ENCODE measurements at regions not wholly inside any gene's neighbourhood (a gene's known extent, or its start where the extent isn't known, plus 50 kb on each side); places are given as distances from the start of the nearest gene placed in this dataset.

DNA sequence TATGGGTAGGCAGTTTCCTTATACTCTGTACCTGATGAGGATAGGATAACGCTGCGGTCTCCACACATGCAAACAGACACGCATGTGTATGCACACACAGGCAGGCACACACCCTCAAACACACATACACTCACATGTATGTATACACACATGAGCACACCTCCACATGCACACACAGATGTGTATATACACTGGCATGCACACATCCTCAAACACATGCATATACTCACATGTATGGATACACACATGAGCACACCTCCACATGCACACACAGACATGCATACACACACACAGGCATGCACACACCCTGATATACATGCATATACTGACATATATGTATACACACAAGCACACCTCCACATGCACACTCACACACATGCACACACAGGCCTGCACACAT, 267.8 kb upstream of the HDAC4 start:
- DNase-seq (ENCODE audit: low spot score), result no peak
- Mint-ChIP-seq H3K4me3 (ENCODE audit: unreplicated experiment) (no peak overlapping the region), H3K36me3 (ENCODE audit: low read depth) (no peaks in the 10 kb centered on the region), H3K27me3 (ENCODE audit: low read depth) (peaks cover 17% of the 10 kb centered on the region), H3K9me3 (ENCODE audit: low read depth) (peaks cover 4% of the 10 kb centered on the region), H3K4me1 (ENCODE audit: low read depth) (no peaks in the 10 kb centered on the region), H3K27ac (ENCODE audit: unreplicated experiment) (no peak overlapping the region)
- TF ChIP-seq, protein P1, sequence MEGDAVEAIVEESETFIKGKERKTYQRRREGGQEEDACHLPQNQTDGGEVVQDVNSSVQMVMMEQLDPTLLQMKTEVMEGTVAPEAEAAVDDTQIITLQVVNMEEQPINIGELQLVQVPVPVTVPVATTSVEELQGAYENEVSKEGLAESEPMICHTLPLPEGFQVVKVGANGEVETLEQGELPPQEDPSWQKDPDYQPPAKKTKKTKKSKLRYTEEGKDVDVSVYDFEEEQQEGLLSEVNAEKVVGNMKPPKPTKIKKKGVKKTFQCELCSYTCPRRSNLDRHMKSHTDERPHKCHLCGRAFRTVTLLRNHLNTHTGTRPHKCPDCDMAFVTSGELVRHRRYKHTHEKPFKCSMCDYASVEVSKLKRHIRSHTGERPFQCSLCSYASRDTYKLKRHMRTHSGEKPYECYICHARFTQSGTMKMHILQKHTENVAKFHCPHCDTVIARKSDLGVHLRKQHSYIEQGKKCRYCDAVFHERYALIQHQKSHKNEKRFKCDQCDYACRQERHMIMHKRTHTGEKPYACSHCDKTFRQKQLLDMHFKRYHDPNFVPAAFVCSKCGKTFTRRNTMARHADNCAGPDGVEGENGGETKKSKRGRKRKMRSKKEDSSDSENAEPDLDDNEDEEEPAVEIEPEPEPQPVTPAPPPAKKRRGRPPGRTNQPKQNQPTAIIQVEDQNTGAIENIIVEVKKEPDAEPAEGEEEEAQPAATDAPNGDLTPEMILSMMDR (IDR thresholded peaks at IDR 0.05), result no peak

DNA sequence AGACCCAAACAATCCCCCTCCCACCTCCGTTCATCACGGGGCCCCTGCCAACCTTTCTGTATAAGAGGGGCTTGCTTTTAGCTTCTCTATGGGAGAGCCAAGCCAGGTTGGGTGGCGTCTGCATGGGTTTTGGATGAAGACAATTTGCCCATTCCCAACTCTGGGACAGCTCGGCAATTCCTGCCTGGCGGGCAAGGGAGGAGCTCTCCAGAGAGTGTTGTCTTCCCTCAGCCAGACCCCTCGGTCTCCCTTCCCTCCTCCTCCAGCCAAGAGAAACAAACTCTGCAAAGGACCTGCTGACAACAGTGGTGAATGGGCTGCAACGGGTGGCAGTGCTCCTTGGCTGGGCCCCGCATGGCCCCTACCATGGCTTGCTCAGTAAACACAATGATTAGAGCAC, 267.2 kb upstream of the HDAC4 start:
- H3K27ac Mint-ChIP-seq (ENCODE audit: unreplicated experiment), result no peak overlapping the region
- H3K4me1 Mint-ChIP-seq (ENCODE audit: low read depth), result no peaks in the 10 kb centered on the region
- no peak overlapping the region for H3K4me3 Mint-ChIP-seq (ENCODE audit: unreplicated experiment)
- H3K36me3 Mint-ChIP-seq (ENCODE audit: low read depth), result no peaks in the 10 kb centered on the region
- H3K27me3 Mint-ChIP-seq (ENCODE audit: low read depth), result peaks cover 22% of the 10 kb centered on the region
- H3K9me3 Mint-ChIP-seq (ENCODE audit: low read depth), result peaks cover 4% of the 10 kb centered on the region
- DNase-seq (ENCODE audit: low spot score), result no peak
- TF ChIP-seq, protein P1 (IDR thresholded peaks at IDR 0.05), result no peak

GRCh38 chr2:239667431-239667985, 266.7 kb upstream of the HDAC4 start:
- no peaks in the 10 kb centered on the region for H3K36me3 Mint-ChIP-seq (ENCODE audit: low read depth)
- no peaks in the 10 kb centered on the region for H3K4me1 Mint-ChIP-seq (ENCODE audit: low read depth)
- peaks cover 28% of the 10 kb centered on the region for H3K27me3 Mint-ChIP-seq (ENCODE audit: low read depth)
- TF ChIP-seq, protein P1 (IDR thresholded peaks at IDR 0.05), result no peak
- no peak overlapping the region for H3K27ac Mint-ChIP-seq (ENCODE audit: unreplicated experiment)
- H3K9me3 Mint-ChIP-seq (ENCODE audit: low read depth), result peaks cover 4% of the 10 kb centered on the region
- H3K4me3 Mint-ChIP-seq (ENCODE audit: unreplicated experiment), result no peak overlapping the region
- no peak for DNase-seq (ENCODE audit: low spot score)

GRCh38 chr2:239666855-239667376, 266.1 kb upstream of the HDAC4 start:
- Mint-ChIP-seq H3K27ac (ENCODE audit: unreplicated experiment) (no peak overlapping the region), H3K27me3 (ENCODE audit: low read depth) (peaks cover 32% of the 10 kb centered on the region), H3K36me3 (ENCODE audit: low read depth) (no peaks in the 10 kb centered on the region), H3K9me3 (ENCODE audit: low read depth) (peaks cover 4% of the 10 kb centered on the region), H3K4me3 (ENCODE audit: unreplicated experiment) (no peak overlapping the region), H3K4me1 (ENCODE audit: low read depth) (no peaks in the 10 kb centered on the region)
- TF ChIP-seq, protein P1 (IDR thresholded peaks at IDR 0.05), result no peak
- DNase-seq (ENCODE audit: low spot score), result no peak

DNA sequence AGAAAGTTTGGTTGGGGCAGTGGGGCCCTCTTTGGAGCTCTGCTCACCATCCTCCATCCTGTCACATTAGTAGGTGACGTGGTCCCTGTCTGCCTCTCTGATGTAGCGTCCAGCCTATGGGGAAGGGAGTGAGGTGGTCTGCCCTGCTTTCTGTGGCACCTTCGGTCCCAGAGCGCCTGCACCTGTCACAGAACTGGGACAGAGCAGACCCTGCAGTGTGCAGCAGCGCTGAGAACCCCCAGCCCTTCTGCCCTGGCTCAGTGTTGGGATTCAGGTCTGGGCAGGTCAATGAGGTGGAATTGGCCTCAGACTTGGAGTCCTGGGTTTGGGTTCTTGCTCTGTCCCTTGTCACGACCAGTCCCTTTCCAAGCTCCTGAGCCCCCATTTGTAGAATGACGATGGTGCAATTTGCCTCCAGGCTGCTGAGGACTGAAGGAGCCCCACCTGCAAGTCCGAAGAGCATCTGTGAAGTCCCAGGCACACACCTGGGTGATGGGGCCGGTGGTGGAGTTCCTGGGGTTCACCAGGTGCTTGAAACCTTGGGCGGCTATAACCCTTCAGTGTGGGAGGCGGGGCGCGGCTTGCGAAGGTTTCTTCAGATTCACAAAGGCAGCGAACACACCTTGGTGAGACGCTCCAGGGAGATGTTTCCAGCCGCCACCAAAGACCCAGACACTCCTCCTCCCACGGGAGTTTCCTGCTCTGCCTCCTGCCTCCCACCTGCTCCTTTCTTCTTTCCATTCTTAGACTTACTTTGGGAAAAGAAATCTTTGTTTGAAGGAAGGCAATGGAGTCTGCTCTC, 265.4 kb upstream of the HDAC4 start:
- Mint-ChIP-seq H3K27me3 (ENCODE audit: low read depth) (peaks cover 37% of the 10 kb centered on the region), H3K36me3 (ENCODE audit: low read depth) (no peaks in the 10 kb centered on the region), H3K9me3 (ENCODE audit: low read depth) (peaks cover 4% of the 10 kb centered on the region), H3K4me1 (ENCODE audit: low read depth) (no peaks in the 10 kb centered on the region), H3K4me3 (ENCODE audit: unreplicated experiment) (no peak overlapping the region), H3K27ac (ENCODE audit: unreplicated experiment) (no peak overlapping the region)
- TF ChIP-seq, protein P1 (IDR thresholded peaks at IDR 0.05), result no peak
- DNase-seq (ENCODE audit: low spot score), result no peak

All from chondrocyte (in vitro differentiated cells).